ENCODE measurements at regions not wholly inside any gene's neighbourhood (a gene's known extent, or its start where the extent isn't known, plus 50 kb on each side); places are given as distances from the start of the nearest gene placed in this dataset.

- Histone ChIP-seq H3K27me3 (ENCODE audit: control insufficient read depth in 3 of 3, insufficient read depth in 3 of 3, low read depth in 1 of 3, low read length in 3 of 3) (no peaks in the 10 kb centered on the region), H2BK120ac (ENCODE audit: low read depth, low read length) (no peak overlapping the region), H3K9ac (ENCODE audit: low read depth, low read length, poor library complexity) (no peak overlapping the region), H2AFZ (ENCODE audit: low read length) (no peak overlapping the region), H4K91ac (ENCODE audit: low read depth, low read length, poor library complexity) (no peak overlapping the region), H2BK15ac (ENCODE audit: low read length) (no peak overlapping the region), H3K4ac (ENCODE audit: low read length) (no peak overlapping the region), H2AK5ac (ENCODE audit: low read depth, low read length) (no peak overlapping the region), H3K79me1 (ENCODE audit: low read depth, low read length) (no peaks in the 10 kb centered on the region), H4K8ac (ENCODE audit: low read depth, low read length) (no peak overlapping the region), H3K27ac (replicated peaks; ENCODE audit: low read length) (no peak overlapping the region), H3K18ac (ENCODE audit: low read length) (no peak overlapping the region), H3K4me1 (ENCODE audit: control insufficient read depth in 2 of 2, insufficient read depth in 1 of 2, low read depth in 1 of 2, low read length in 2 of 2) (peaks cover 0 to 7% of the 10 kb centered on the region in 2 donors), H3K14ac (ENCODE audit: low read length) (no peak overlapping the region), H2BK12ac (ENCODE audit: low read length) (no peak overlapping the region), H3K4me2 (ENCODE audit: insufficient read depth, low read length, poor library complexity, severe bottlenecking) (no peak overlapping the region), H2BK5ac (ENCODE audit: low read length) (no peak overlapping the region), H3K36me3 (replicated peaks in 1 of 2; ENCODE audit: control insufficient read depth in 2 of 2, insufficient read depth in 2 of 2, low read length in 2 of 2) (no peaks in the 10 kb centered on the region), H3K9me3 (replicated peaks in 1 of 2; ENCODE audit: control insufficient read depth in 2 of 2, insufficient read depth in 1 of 2, low read depth in 1 of 2, low read length in 2 of 2) (no peaks in the 10 kb centered on the region), H3K23ac (ENCODE audit: low read depth, low read length, poor library complexity) (no peak overlapping the region), H3K4me3 (ENCODE audit: low read length in 2 of 2) (no peak overlapping the region)
- WGBS, 2 donors (ENCODE audit: extremely low coverage in 2 of 2, insufficient read length in 2 of 2, insufficient replicate concordance in 1 of 2): no CpG with 5 or more reads among the region's 4 CpGs
- no peak for DNase-seq (ENCODE audit: low spot score)
Observed at GRCh38 chr5:74935752-74936091, 69.5 kb upstream of the FAM169A start.

GRCh38 chr5:74934949-74935751 lies 69.0 kb upstream of the FAM169A start:
- Histone ChIP-seq H3K14ac (ENCODE audit: low read length) (no peak overlapping the region), H3K23ac (ENCODE audit: low read depth, low read length, poor library complexity) (no peak overlapping the region), H3K27me3 (ENCODE audit: control insufficient read depth in 3 of 3, insufficient read depth in 3 of 3, low read depth in 1 of 3, low read length in 3 of 3) (no peaks in the 10 kb centered on the region), H2BK12ac (ENCODE audit: low read length) (no peak overlapping the region), H2BK15ac (ENCODE audit: low read length) (no peak overlapping the region), H4K8ac (ENCODE audit: low read depth, low read length) (no peak overlapping the region), H3K79me1 (ENCODE audit: low read depth, low read length) (no peaks in the 10 kb centered on the region), H2AFZ (ENCODE audit: low read length) (no peak overlapping the region), H3K9me3 (replicated peaks in 1 of 2; ENCODE audit: control insufficient read depth in 2 of 2, insufficient read depth in 1 of 2, low read depth in 1 of 2, low read length in 2 of 2) (no peaks in the 10 kb centered on the region), H3K4me1 (ENCODE audit: control insufficient read depth in 2 of 2, insufficient read depth in 1 of 2, low read depth in 1 of 2, low read length in 2 of 2) (peaks cover 0 to 7% of the 10 kb centered on the region in 2 donors), H3K18ac (ENCODE audit: low read length) (no peak overlapping the region), H2AK5ac (ENCODE audit: low read depth, low read length) (no peak overlapping the region), H3K4ac (ENCODE audit: low read length) (no peak overlapping the region), H3K36me3 (replicated peaks in 1 of 2; ENCODE audit: control insufficient read depth in 2 of 2, insufficient read depth in 2 of 2, low read length in 2 of 2) (no peaks in the 10 kb centered on the region), H2BK5ac (ENCODE audit: low read length) (no peak overlapping the region), H3K9ac (ENCODE audit: low read depth, low read length, poor library complexity) (no peak overlapping the region), H4K91ac (ENCODE audit: low read depth, low read length, poor library complexity) (no peak overlapping the region), H3K27ac (replicated peaks; ENCODE audit: low read length) (no peak overlapping the region), H2BK120ac (ENCODE audit: low read depth, low read length) (no peak overlapping the region), H3K4me3 (ENCODE audit: low read length in 2 of 2) (no peak overlapping the region), H3K4me2 (ENCODE audit: insufficient read depth, low read length, poor library complexity, severe bottlenecking) (no peak overlapping the region)
- no peak for DNase-seq (ENCODE audit: low spot score)
- no CpG with 5 or more reads among the region's 9 CpGs for WGBS, 2 donors (ENCODE audit: extremely low coverage in 2 of 2, insufficient read length in 2 of 2, insufficient replicate concordance in 1 of 2)

- H3K4me2 ChIP-seq (ENCODE audit: insufficient read depth, low read length, poor library complexity, severe bottlenecking): no peak overlapping the region
- H2BK15ac ChIP-seq (ENCODE audit: low read length): no peak overlapping the region
- H3K27me3 ChIP-seq (ENCODE audit: control insufficient read depth in 3 of 3, insufficient read depth in 3 of 3, low read depth in 1 of 3, low read length in 3 of 3): peaks cover 0 to 3% (median 0%) of the 10 kb centered on the region in 3 experiments
- H2BK5ac ChIP-seq (ENCODE audit: low read length): no peak overlapping the region
- no peaks in the 10 kb centered on the region for H3K9me3 ChIP-seq (replicated peaks in 1 of 2; ENCODE audit: control insufficient read depth in 2 of 2, insufficient read depth in 1 of 2, low read depth in 1 of 2, low read length in 2 of 2)
- H2AK5ac ChIP-seq (ENCODE audit: low read depth, low read length): no peak overlapping the region
- no peaks in the 10 kb centered on the region for H3K79me1 ChIP-seq (ENCODE audit: low read depth, low read length)
- no peak overlapping the region for H3K4ac ChIP-seq (ENCODE audit: low read length)
- H4K8ac ChIP-seq (ENCODE audit: low read depth, low read length): no peak overlapping the region
- no peak overlapping the region for H3K14ac ChIP-seq (ENCODE audit: low read length)
- no peak overlapping the region for H3K4me3 ChIP-seq (ENCODE audit: low read length in 2 of 2)
- no CpG with 5 or more reads among the region's 2 CpGs for WGBS, 2 donors (ENCODE audit: extremely low coverage in 2 of 2, insufficient read length in 2 of 2, insufficient replicate concordance in 1 of 2)
- H3K18ac ChIP-seq (ENCODE audit: low read length): no peak overlapping the region
- no peak overlapping the region for H3K9ac ChIP-seq (ENCODE audit: low read depth, low read length, poor library complexity)
- no peak overlapping the region for H2BK12ac ChIP-seq (ENCODE audit: low read length)
- no peaks in the 10 kb centered on the region for H3K36me3 ChIP-seq (replicated peaks in 1 of 2; ENCODE audit: control insufficient read depth in 2 of 2, insufficient read depth in 2 of 2, low read length in 2 of 2)
- no peak overlapping the region for H3K23ac ChIP-seq (ENCODE audit: low read depth, low read length, poor library complexity)
- no peak overlapping the region for H2AFZ ChIP-seq (ENCODE audit: low read length)
- no peaks in the 10 kb centered on the region for H3K4me1 ChIP-seq (ENCODE audit: control insufficient read depth in 2 of 2, insufficient read depth in 1 of 2, low read depth in 1 of 2, low read length in 2 of 2)
- no peak overlapping the region for H4K91ac ChIP-seq (ENCODE audit: low read depth, low read length, poor library complexity)
- H2BK120ac ChIP-seq (ENCODE audit: low read depth, low read length): no peak overlapping the region
- H3K27ac ChIP-seq (replicated peaks; ENCODE audit: low read length): no peak overlapping the region
- DNase-seq (ENCODE audit: low spot score): no peak
Observed at GRCh38 chr5:74927336-74927735, 61.1 kb upstream of the FAM169A start.

DNA sequence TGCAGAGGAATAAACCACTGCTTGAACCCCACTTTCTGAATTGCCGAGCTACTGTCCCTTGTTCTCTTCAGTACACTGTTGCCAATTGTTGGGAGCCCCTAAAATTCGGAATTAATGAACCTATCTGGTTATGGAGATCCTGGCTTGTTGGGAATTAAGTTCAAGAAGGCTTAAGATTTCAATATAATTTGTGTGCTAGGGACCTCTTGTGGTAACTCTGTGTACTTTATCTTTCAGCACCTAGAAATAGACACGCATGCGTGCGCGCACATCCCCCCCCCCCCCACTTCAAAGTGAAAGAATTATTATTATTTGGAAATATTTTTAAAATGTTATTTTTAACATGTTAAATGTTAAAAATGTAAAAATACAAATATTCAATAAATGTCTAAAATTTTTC lies 53.3 kb upstream of the FAM169A start:
- no peak overlapping the region for H2BK12ac ChIP-seq (ENCODE audit: low read length)
- H2AK5ac ChIP-seq (ENCODE audit: low read depth, low read length): no peak overlapping the region
- no peak overlapping the region for H2AFZ ChIP-seq (ENCODE audit: low read length)
- no peak overlapping the region for H3K18ac ChIP-seq (ENCODE audit: low read length)
- no peaks in the 10 kb centered on the region for H3K9me3 ChIP-seq (replicated peaks in 1 of 2; ENCODE audit: control insufficient read depth in 2 of 2, insufficient read depth in 1 of 2, low read depth in 1 of 2, low read length in 2 of 2)
- H2BK15ac ChIP-seq (ENCODE audit: low read length): no peak overlapping the region
- H3K14ac ChIP-seq (ENCODE audit: low read length): no peak overlapping the region
- H3K4me1 ChIP-seq (ENCODE audit: control insufficient read depth in 2 of 2, insufficient read depth in 1 of 2, low read depth in 1 of 2, low read length in 2 of 2): no peaks in the 10 kb centered on the region
- no peaks in the 10 kb centered on the region for H3K79me1 ChIP-seq (ENCODE audit: low read depth, low read length)
- no peaks in the 10 kb centered on the region for H3K36me3 ChIP-seq (replicated peaks in 1 of 2; ENCODE audit: control insufficient read depth in 2 of 2, insufficient read depth in 2 of 2, low read length in 2 of 2)
- H4K91ac ChIP-seq (ENCODE audit: low read depth, low read length, poor library complexity): no peak overlapping the region
- no peak overlapping the region for H4K8ac ChIP-seq (ENCODE audit: low read depth, low read length)
- no peak overlapping the region for H2BK120ac ChIP-seq (ENCODE audit: low read depth, low read length)
- H3K4ac ChIP-seq (ENCODE audit: low read length): no peak overlapping the region
- no CpG with 5 or more reads among the region's 6 CpGs for WGBS, 2 donors (ENCODE audit: extremely low coverage in 2 of 2, insufficient read length in 2 of 2, insufficient replicate concordance in 1 of 2)
- peaks cover 0 to 3% (median 0%) of the 10 kb centered on the region in 3 experiments for H3K27me3 ChIP-seq (ENCODE audit: control insufficient read depth in 3 of 3, insufficient read depth in 3 of 3, low read depth in 1 of 3, low read length in 3 of 3)
- DNase-seq (ENCODE audit: low spot score): peak; percentile 30
- H3K4me3 ChIP-seq (ENCODE audit: low read length in 2 of 2): no peak overlapping the region
- H2BK5ac ChIP-seq (ENCODE audit: low read length): no peak overlapping the region
- H3K9ac ChIP-seq (ENCODE audit: low read depth, low read length, poor library complexity): no peak overlapping the region
- no peak overlapping the region for H3K23ac ChIP-seq (ENCODE audit: low read depth, low read length, poor library complexity)
- H3K4me2 ChIP-seq (ENCODE audit: insufficient read depth, low read length, poor library complexity, severe bottlenecking): no peak overlapping the region
- H3K27ac ChIP-seq (replicated peaks; ENCODE audit: low read length): no peak overlapping the region

Data from neuronal stem cell (in vitro differentiated cells).